ENCODE measurements at regions not wholly inside any gene's neighbourhood (a gene's known extent, or its start where the extent isn't known, plus 50 kb on each side); places are given as distances from the start of the nearest gene placed in this dataset.

DNA sequence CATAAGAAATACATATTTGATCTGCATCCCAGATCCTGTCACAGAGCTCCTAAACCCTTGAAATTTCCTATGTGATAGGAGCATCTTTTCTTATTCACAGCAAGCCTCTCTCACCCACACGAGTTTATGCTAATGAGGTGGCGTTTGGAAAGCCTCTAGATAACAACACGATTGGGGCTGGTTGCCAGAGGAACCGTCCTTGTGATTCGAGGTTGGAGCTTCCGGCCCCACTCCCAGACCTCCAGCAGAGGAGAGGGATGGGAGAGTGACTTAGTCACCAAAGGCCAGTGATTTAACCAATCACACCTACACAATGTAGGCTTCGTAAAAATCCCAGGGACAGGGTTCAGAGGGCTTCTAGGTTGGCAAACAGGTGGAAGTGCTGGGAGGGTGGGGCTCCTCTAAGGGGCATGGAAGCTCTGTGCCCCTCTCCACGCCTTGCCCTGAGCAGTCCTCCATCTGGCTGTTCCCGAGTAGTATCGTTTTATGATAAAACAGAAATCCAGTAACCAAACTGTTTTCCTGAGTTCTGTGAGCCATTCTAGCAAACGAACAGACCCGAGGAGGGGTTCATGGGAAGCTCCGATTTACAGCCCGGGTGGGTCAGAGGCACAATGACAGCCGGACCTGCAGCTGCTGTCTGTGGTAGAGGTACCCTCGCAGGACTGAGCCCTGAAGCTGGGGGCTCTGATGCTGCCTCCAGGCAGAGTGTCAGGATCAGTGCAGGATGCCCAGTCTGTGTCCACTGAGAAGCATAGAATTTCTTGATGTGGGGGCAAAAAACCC is 238.1 kb upstream of the ARID1B start:
- Histone ChIP-seq H3K27me3 (no peaks in the 10 kb centered on the region), H3K36me3 (no peaks in the 10 kb centered on the region), H3K4me3 (no peak overlapping the region), H3K9me3 (no peaks in the 10 kb centered on the region), H3K4me1 (no peaks in the 10 kb centered on the region), H3K27ac (no peak overlapping the region)
- DNase-seq (no peak), ATAC-seq (ENCODE audit: low FRiP score in 2 of 2) (no peak)
- TF ChIP-seq, protein P1, sequence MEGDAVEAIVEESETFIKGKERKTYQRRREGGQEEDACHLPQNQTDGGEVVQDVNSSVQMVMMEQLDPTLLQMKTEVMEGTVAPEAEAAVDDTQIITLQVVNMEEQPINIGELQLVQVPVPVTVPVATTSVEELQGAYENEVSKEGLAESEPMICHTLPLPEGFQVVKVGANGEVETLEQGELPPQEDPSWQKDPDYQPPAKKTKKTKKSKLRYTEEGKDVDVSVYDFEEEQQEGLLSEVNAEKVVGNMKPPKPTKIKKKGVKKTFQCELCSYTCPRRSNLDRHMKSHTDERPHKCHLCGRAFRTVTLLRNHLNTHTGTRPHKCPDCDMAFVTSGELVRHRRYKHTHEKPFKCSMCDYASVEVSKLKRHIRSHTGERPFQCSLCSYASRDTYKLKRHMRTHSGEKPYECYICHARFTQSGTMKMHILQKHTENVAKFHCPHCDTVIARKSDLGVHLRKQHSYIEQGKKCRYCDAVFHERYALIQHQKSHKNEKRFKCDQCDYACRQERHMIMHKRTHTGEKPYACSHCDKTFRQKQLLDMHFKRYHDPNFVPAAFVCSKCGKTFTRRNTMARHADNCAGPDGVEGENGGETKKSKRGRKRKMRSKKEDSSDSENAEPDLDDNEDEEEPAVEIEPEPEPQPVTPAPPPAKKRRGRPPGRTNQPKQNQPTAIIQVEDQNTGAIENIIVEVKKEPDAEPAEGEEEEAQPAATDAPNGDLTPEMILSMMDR (IDR thresholded peaks at IDR 0.05), result no peak
- TF ChIP-seq POLR2A (IDR thresholded peaks at IDR 0.05) (no peak), EP300 (IDR thresholded peaks at IDR 0.05) (no peak), POLR2AphosphoS5 (IDR thresholded peaks at IDR 0.05) (no peak)
- WGBS, 2 donors, result 71 to 72% methylated on average over 16 of the region's 16 CpGs

DNA sequence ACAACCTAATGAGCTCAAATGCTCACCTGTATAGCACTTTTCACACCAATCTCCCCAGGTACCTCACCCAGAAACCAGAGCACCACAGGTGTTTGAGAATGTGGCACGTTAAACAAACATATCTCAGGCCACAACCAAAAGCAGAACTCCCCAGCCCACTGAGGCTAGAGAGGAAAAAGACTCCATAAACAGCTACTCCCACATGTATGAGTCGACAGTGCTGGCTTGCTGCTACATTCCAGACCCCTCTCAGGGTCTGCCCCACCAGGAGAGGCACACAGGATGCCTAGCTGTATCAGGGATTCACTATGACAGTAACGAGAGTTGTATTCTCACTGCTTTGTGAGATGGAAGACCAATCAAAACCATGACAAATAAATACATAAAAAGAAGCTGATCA is 242.6 kb upstream of the ARID1B start:
- no peak overlapping the region for H3K27ac ChIP-seq
- no peaks in the 10 kb centered on the region for H3K27me3 ChIP-seq
- WGBS, 2 donors, result 50 to 56% methylated on average over 3 of the region's 3 CpGs
- H3K36me3 ChIP-seq, result no peaks in the 10 kb centered on the region
- H3K4me3 ChIP-seq, result no peak overlapping the region
- TF ChIP-seq, protein P1 (IDR thresholded peaks at IDR 0.05), result no peak
- TF ChIP-seq POLR2A (IDR thresholded peaks at IDR 0.05), result no peak
- no peak for TF ChIP-seq EP300 (IDR thresholded peaks at IDR 0.05)
- no peak for TF ChIP-seq POLR2AphosphoS5 (IDR thresholded peaks at IDR 0.05)
- DNase-seq (no peak), ATAC-seq (ENCODE audit: low FRiP score in 2 of 2) (no peak)
- H3K4me1 ChIP-seq, result no peaks in the 10 kb centered on the region
- H3K9me3 ChIP-seq, result no peaks in the 10 kb centered on the region

DNA sequence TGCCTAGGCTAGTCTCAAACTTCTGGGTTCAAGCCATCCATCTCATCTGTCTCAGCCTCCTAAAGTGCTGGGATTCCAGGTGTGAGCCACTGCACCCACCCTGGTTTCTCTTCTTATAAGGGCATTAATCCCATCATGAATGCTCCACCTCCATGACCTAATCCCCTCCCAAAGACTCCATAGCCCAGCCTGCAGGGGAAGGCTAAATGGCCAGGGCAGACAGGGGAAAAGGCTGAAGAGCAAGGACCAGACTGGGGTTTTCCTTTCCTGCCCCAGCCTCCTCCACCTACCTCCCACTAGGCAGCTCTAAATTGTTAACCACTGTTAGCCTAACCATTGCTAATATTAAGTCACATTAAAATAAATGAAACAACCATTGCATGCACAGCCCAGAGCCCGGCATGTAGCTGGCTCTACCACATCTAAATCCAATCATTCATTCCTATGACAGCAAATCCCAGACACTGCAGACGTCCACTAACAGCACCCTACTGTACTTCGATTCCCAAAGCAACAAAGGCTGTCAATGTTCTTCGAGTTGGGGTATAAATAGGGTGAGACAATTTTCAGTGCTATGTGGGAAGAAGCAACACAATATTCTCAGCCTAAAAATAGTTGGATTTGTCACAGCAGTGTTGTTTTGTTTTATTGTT is 243.2 kb upstream of the ARID1B start:
- no peak overlapping the region for H3K27ac ChIP-seq
- TF ChIP-seq POLR2AphosphoS5 (IDR thresholded peaks at IDR 0.05) (no peak), EP300 (IDR thresholded peaks at IDR 0.05) (no peak), POLR2A (IDR thresholded peaks at IDR 0.05) (no peak)
- TF ChIP-seq, protein P1 (IDR thresholded peaks at IDR 0.05), result no peak
- ATAC-seq (ENCODE audit: low FRiP score in 2 of 2) (no peak), DNase-seq (no peak)
- H3K9me3 ChIP-seq, result no peaks in the 10 kb centered on the region
- no peaks in the 10 kb centered on the region for H3K36me3 ChIP-seq
- no peaks in the 10 kb centered on the region for H3K4me1 ChIP-seq
- H3K4me3 ChIP-seq, result no peak overlapping the region
- no peaks in the 10 kb centered on the region for H3K27me3 ChIP-seq
- WGBS, 2 donors, result 79 to 84% methylated on average over 4 of the region's 4 CpGs

DNA sequence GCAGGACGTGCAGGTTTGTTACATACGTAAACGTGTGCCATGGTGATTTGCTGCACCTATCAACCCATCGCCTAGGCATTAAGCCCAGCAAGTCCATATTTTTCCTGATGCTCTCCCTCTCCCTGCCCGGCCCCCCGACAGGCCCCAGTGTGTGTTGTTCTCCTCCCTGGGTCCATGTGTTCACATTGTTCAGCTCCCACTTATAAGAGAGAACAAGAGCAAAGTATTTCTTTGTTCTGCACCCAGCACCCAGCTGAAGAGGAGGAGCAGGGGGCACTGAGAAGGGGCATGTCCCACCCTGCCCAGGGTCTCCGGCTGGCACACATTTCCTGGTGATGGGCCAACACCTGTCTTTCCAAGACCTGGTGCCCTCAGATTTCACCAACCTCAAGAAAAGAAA is 251.1 kb upstream of the ARID1B start:
- WGBS, 2 donors, result 73 to 81% methylated on average over 7 of the region's 7 CpGs

More for the DNA sequence above, 251.1 kb upstream of the ARID1B start:
- Histone ChIP-seq H3K4me1 (no peaks in the 10 kb centered on the region), H3K27me3 (no peaks in the 10 kb centered on the region), H3K36me3 (no peaks in the 10 kb centered on the region), H3K4me3 (no peak overlapping the region), H3K9me3 (no peaks in the 10 kb centered on the region), H3K27ac (no peak overlapping the region)
- DNase-seq, result no peak
- no peak for TF ChIP-seq POLR2A (IDR thresholded peaks at IDR 0.05)
- TF ChIP-seq POLR2AphosphoS5 (IDR thresholded peaks at IDR 0.05), result no peak
- TF ChIP-seq, protein P1 (IDR thresholded peaks at IDR 0.05), result no peak
- no peak for TF ChIP-seq EP300 (IDR thresholded peaks at IDR 0.05)
- ATAC-seq (ENCODE audit: low FRiP score in 2 of 2), result no peak

All from upper lobe of left lung (tissue), 6 donors.